H1 (cell line): ENCODE measurements at regions not wholly inside any gene's neighbourhood (a gene's known extent, or its start where the extent isn't known, plus 50 kb on each side); places are given as distances from the start of the nearest gene placed in this dataset.

Source experiments
- CTCF ChIA-PET: fragments of 300-600 bp; sonication (Branson Sonifier 250); formaldehyde crosslinking; loops from one replicate; lab custom pipeline; 2021; ENCODE audit not compliant: partially characterized antibody; lab: Charles Lee
- POLR2A ChIA-PET: fragments of 300-600 bp; sonication (Branson Sonifier 250); formaldehyde crosslinking; loops from one replicate; lab custom pipeline; 2021; ENCODE audit warnings: inconsistent platforms; ENCODE audit not compliant: partially characterized antibody; lab: Charles Lee
- DNase-seq, 2 experiments: peaks; one replicate each; pipeline versions ENCODE4 v3.0.0 to v3.0.0-alpha.2; 2010 to 2022; ENCODE audit warnings: low spot score in 2 of 2, low read depth in 1 of 2, mixed read lengths in 1 of 2
- FAIRE-seq: peaks from 2 replicates; lab custom pipeline; 2011; peaks lifted over from hg19 to GRCh38; lab: Jason Lieb, UNC
- H2AFZ ChIP-seq: 2 replicates; pipeline ENCODE4 v1.8.1; 2012; ENCODE audit warnings: low read length, inconsistent platforms
- H2AK5ac ChIP-seq: 2 replicates; pipeline ENCODE4 v1.6.1; 2013; ENCODE audit warnings: low read depth, low read length
- H2BK120ac ChIP-seq: replicated peaks from 2 replicates; pipeline ENCODE3; 2013; ENCODE audit warnings: low read depth, low read length, inconsistent platforms
- H2BK12ac ChIP-seq: 2 replicates; pipeline ENCODE4 v1.6.1; 2013; ENCODE audit warnings: low read depth, low read length
- H2BK15ac ChIP-seq: 2 replicates; pipeline ENCODE4 v1.6.1; 2013; ENCODE audit warnings: low read length
- H2BK20ac ChIP-seq: 2 replicates; pipeline ENCODE4 v1.6.1; 2013; ENCODE audit warnings: low read length
- H2BK5ac ChIP-seq: 2 replicates; pipeline ENCODE4 v1.6.1; 2013; ENCODE audit warnings: low read depth, low read length
- H3K14ac ChIP-seq: 2 replicates; pipeline ENCODE4 v1.6.1; 2013; ENCODE audit warnings: inconsistent platforms; ENCODE audit not compliant: insufficient read length
- H3K18ac ChIP-seq: 2 replicates; pipeline ENCODE4 v1.6.1; 2013; ENCODE audit warnings: low read length; ENCODE audit errors: extremely low read depth
- H3K23ac ChIP-seq: 2 replicates; pipeline ENCODE4 v1.6.1; 2013; ENCODE audit warnings: inconsistent platforms; ENCODE audit not compliant: insufficient read length
- H3K23me2 ChIP-seq: 2 replicates; pipeline ENCODE4 v1.6.1; 2013; ENCODE audit warnings: low read depth, low read length
- H3K27ac ChIP-seq: 2 replicates; pipeline ENCODE4 v1.6.1; 2011; ENCODE audit warnings: low read depth, low read length, inconsistent platforms
- H3K27me3 ChIP-seq, 4 experiments: replicated peaks in 1 of 4; 1 replicate in 1 of 4; 2 replicates in 3 of 4; pipeline versions ENCODE4 v1.6.1 to v1.8.1; 2011 to 2013; ENCODE audit warnings: low read length in 3 of 4, mild to moderate bottlenecking in 3 of 4, inconsistent platforms in 2 of 4, mixed read lengths in 2 of 4, moderate library complexity in 1 of 4; ENCODE audit not compliant: control insufficient read depth in 3 of 4, insufficient read depth in 3 of 4; ENCODE audit errors: extremely low read depth in 1 of 4
- H3K36me3 ChIP-seq, 4 experiments: 2 replicates each; pipeline versions ENCODE4 v1.6.1 to v1.8.1; 2011 to 2013; ENCODE audit warnings: mild to moderate bottlenecking in 4 of 4, low read length in 3 of 4, moderate library complexity in 2 of 4, control low read depth in 1 of 4, inconsistent platforms in 1 of 4; ENCODE audit not compliant: insufficient read depth in 4 of 4, control insufficient read depth in 2 of 4
- H3K4ac ChIP-seq: replicated peaks from 2 replicates; pipeline ENCODE3; 2013; ENCODE audit warnings: low read length, low read depth, mixed read lengths, inconsistent platforms; ENCODE audit not compliant: insufficient read length
- H3K4me1 ChIP-seq, 4 experiments: replicated peaks in 1 of 4; 1 replicate in 1 of 4; 2 replicates in 3 of 4; pipeline versions ENCODE4 v1.6.1 to v1.8.1; 2011 to 2013; ENCODE audit warnings: low read length in 3 of 4, inconsistent platforms in 2 of 4, mixed read lengths in 1 of 4; ENCODE audit not compliant: insufficient read depth in 4 of 4, control insufficient read depth in 3 of 4
- H3K4me2 ChIP-seq, 2 experiments: 2 replicates each; pipeline versions ENCODE4 v1.6.1 to v1.8.1; 2011 to 2013; ENCODE audit warnings: low read depth in 2 of 2, low read length in 2 of 2, control low read depth in 1 of 2, inconsistent platforms in 1 of 2, mild to moderate bottlenecking in 1 of 2; ENCODE audit not compliant: insufficient read depth in 1 of 2
- H3K4me3 ChIP-seq, 4 experiments: fragments of 200-600, 300-600 bp in 1 of 4; sonication (generic), shearing (Covaris generic), sonication (Bioruptor Twin) in 1 of 4; 2 replicates each; pipeline versions ENCODE4 v1.5.1 to v1.8.1; 2011 to 2016; ENCODE audit warnings: low read length in 4 of 4, low read depth in 3 of 4, control low read depth in 2 of 4, inconsistent platforms in 2 of 4, mild to moderate bottlenecking in 2 of 4, mixed read lengths in 1 of 4, moderate library complexity in 1 of 4; ENCODE audit not compliant: insufficient read depth in 2 of 4; ENCODE audit errors: extremely low read depth in 1 of 4
- H3K56ac ChIP-seq: replicated peaks from 2 replicates; pipeline ENCODE3; 2013; ENCODE audit warnings: low read depth, mild to moderate bottlenecking, mixed read lengths, low read length, inconsistent platforms; ENCODE audit not compliant: insufficient read length
- H3K79me1 ChIP-seq: 2 replicates; pipeline ENCODE4 v1.6.1; 2013; ENCODE audit warnings: low read depth, low read length, control low read depth
- H3K79me2 ChIP-seq, 2 experiments: 2 replicates each; pipeline versions ENCODE4 v1.6.1 to v1.8.1; 2012 to 2013; ENCODE audit warnings: low read length in 2 of 2, mild to moderate bottlenecking in 2 of 2, inconsistent platforms in 1 of 2; ENCODE audit not compliant: insufficient read depth in 2 of 2, control insufficient read depth in 1 of 2
- H3K9ac ChIP-seq, 4 experiments: replicated peaks in 1 of 4; 1 replicate in 1 of 4; 2 replicates in 3 of 4; pipeline versions ENCODE4 v1.6.1 to v1.8.1; 2011 to 2013; ENCODE audit warnings: low read depth in 3 of 4, low read length in 3 of 4, control low read depth in 2 of 4, mild to moderate bottlenecking in 2 of 4, moderate library complexity in 2 of 4, inconsistent platforms in 1 of 4; ENCODE audit errors: extremely low read depth in 1 of 4
- H3K9me3 ChIP-seq, 2 experiments: 2 replicates each; pipeline versions ENCODE4 v1.6.1 to v1.8.1; 2012 to 2013; ENCODE audit warnings: mild to moderate bottlenecking in 2 of 2, moderate library complexity in 2 of 2, control low read depth in 1 of 2, inconsistent platforms in 1 of 2, low read depth in 1 of 2, low read length in 1 of 2, mixed read lengths in 1 of 2; ENCODE audit not compliant: insufficient read depth in 2 of 2
- H4K20me1 ChIP-seq, 2 experiments: replicated peaks in 1 of 2; 2 replicates each; pipeline versions ENCODE3 to v1.8.1; 2011 to 2013; ENCODE audit warnings: inconsistent platforms in 2 of 2, low read length in 2 of 2, mild to moderate bottlenecking in 1 of 2; ENCODE audit not compliant: insufficient read depth in 2 of 2, control insufficient read depth in 1 of 2
- H4K5ac ChIP-seq: 2 replicates; pipeline ENCODE4 v1.6.1; 2013; ENCODE audit warnings: low read length, low read depth, mixed read lengths, inconsistent platforms; ENCODE audit not compliant: insufficient read length
- H4K8ac ChIP-seq: 2 replicates; pipeline ENCODE4 v1.8.0; 2013; ENCODE audit warnings: mild to moderate bottlenecking, moderate library complexity, low read length, inconsistent platforms; ENCODE audit not compliant: insufficient read depth; ENCODE audit errors: extremely low read depth
- H4K91ac ChIP-seq: replicated peaks from 2 replicates; pipeline ENCODE3; 2013; ENCODE audit warnings: low read length, mixed read lengths, inconsistent platforms; ENCODE audit not compliant: insufficient read length
- ATF3 ChIP-seq: IDR thresholded peaks from 2 replicates; pipeline ENCODE4 v1.6.1; 2011; ENCODE audit warnings: low read depth, mild to moderate bottlenecking, low read length; ENCODE audit not compliant: insufficient read depth
- BACH1 ChIP-seq: IDR thresholded peaks from 2 replicates; pipeline ENCODE4 v1.6.1; 2012; ENCODE audit warnings: low read length, improper control_type of control experiment
- CBX5 ChIP-seq: fragments of 300-800, 300-1000 bp; sonication (generic); IDR thresholded peaks from 2 replicates; pipeline ENCODE4 v1.7.1; 2016; ENCODE audit warnings: antibody characterized with exemption, low read length, low read depth
- CTBP2 ChIP-seq: IDR thresholded peaks from 2 replicates; pipeline ENCODE4 v1.7.0; 2011; ENCODE audit warnings: borderline replicate concordance, mild to moderate bottlenecking, moderate library complexity, mixed read lengths, low read length; ENCODE audit not compliant: insufficient read depth, insufficient read length
- EP300 ChIP-seq, 2 experiments: IDR thresholded peaks; 1 replicate in 1 of 2; 2 replicates in 1 of 2; pipeline ENCODE4 v1.6.1; 2011 to 2012; ENCODE audit warnings: low read depth in 2 of 2, low read length in 2 of 2, mild to moderate bottlenecking in 2 of 2, borderline replicate concordance in 1 of 2, inconsistent platforms in 1 of 2, moderate library complexity in 1 of 2
- FOSL1 ChIP-seq: IDR thresholded peaks from 2 replicates; pipeline ENCODE4 v1.6.1; 2011; ENCODE audit warnings: mild to moderate bottlenecking, low read depth, low read length, moderate library complexity; ENCODE audit not compliant: insufficient read depth
- GABPA ChIP-seq: IDR thresholded peaks from 2 replicates; pipeline ENCODE4 v1.6.1; 2011; ENCODE audit warnings: mild to moderate bottlenecking, low read length, moderate library complexity, borderline replicate concordance; ENCODE audit not compliant: insufficient read depth
- KDM5A ChIP-seq: fragments of 200-600 bp; IDR thresholded peaks from 2 replicates; pipeline ENCODE4 v1.7.1; 2012; ENCODE audit warnings: mild to moderate bottlenecking, low read length, inconsistent platforms, mixed read lengths
- SIN3A ChIP-seq, 2 experiments: IDR thresholded peaks in 1 of 2; conservative IDR thresholded peaks in 1 of 2; 2 replicates each; pipeline ENCODE4 v1.6.1; 2011 to 2012; ENCODE audit warnings: low read length in 2 of 2, improper control_type of control experiment in 1 of 2, low read depth in 1 of 2, mild to moderate bottlenecking in 1 of 2
- SP1 ChIP-seq: IDR thresholded peaks from 2 replicates; pipeline ENCODE4 v1.6.1; 2011; ENCODE audit warnings: low read depth, low read length
- WGBS, 2 experiments: shearing (Covaris generic) in 1 of 2; methylation state at CpG; one replicate each; pipeline versions ENCODE4 v1.1.6 to v1.1.7; 2013 to 2015; ENCODE audit warnings: low lambda C conversion rate in 2 of 2, mixed read lengths in 2 of 2, inconsistent platforms in 1 of 2, low coverage in 1 of 2, missing lambda C conversion rate in 1 of 2; ENCODE audit not compliant: insufficient replicate concordance in 2 of 2, insufficient coverage in 1 of 2, insufficient read length in 1 of 2; ENCODE audit errors: extremely low coverage in 1 of 2, missing lambda C conversion rate in 1 of 2; 5-methylcytosine and 5-hydroxymethylcytosine counted together
- TF ChIP-seq, protein P1 (sequence below): IDR thresholded peaks from 2 replicates; pipeline ENCODE4 v1.6.1; 2012; ENCODE audit warnings: low read length, inconsistent platforms

DNA sequence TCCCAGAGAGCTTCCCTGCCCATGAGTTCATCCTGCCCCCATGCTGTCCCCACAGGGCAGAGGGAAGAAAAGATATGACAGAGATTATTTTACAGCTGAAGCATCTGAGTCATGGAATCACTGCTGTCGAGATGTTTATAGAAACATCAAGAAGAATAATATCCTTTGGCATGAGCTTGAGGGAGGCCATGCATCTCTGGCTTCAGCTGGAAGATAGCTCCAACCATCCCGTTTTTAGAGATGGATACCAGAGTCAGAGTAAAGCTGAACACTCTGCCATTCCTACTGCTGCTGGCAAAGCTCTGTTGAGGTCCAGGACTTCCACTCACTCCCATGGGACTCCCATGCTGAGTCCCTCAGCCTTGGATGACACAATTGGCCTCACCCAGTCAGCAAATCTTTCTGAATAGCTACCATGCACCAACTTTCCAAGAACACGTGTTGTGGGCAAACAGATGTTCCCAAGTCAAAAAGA is 167.8 kb downstream of the TTC32 start:
- 85% methylated on average over 3 of the region's 3 CpGs; no CpG with 5 or more reads in 1 of the 2 experiments for WGBS, 2 experiments
- Histone ChIP-seq H3K4me1 (no peaks in the 10 kb centered on the region), H3K14ac (no peak overlapping the region), H2AK5ac (no peak overlapping the region), H2BK120ac (no peak overlapping the region), H2BK12ac (no peak overlapping the region), H4K20me1 (no peaks in the 10 kb centered on the region), H3K27me3 (no peaks in the 10 kb centered on the region), H3K56ac (no peak overlapping the region), H3K9me3 (no peaks in the 10 kb centered on the region), H3K4me2 (no peak overlapping the region), H3K23me2 (no peaks in the 10 kb centered on the region), H3K23ac (no peak overlapping the region), H2BK5ac (no peak overlapping the region), H3K27ac (no peak overlapping the region), H2BK15ac (no peak overlapping the region), H3K4ac (no peak overlapping the region), H3K9ac (no peak overlapping the region), H3K36me3 (no peaks in the 10 kb centered on the region), H3K18ac (no peak overlapping the region), H2AFZ (no peak overlapping the region), H4K91ac (no peak overlapping the region), H3K4me3 (no peak overlapping the region), H3K79me2 (no peaks in the 10 kb centered on the region), H4K8ac (no peak overlapping the region), H2BK20ac (no peak overlapping the region), H4K5ac (no peak overlapping the region), H3K79me1 (no peaks in the 10 kb centered on the region)
- DNase-seq (no peak), FAIRE-seq (no peak)
- ChIA-PET CTCF (interaction anchor here (0.6 to 2.0 kb wide), 6 partner anchors 13 to 365 kb away, joined by 3 to 10 read pairs (median 4); no protein-coding TSS in a partner anchor), POLR2A (no interaction called here)
- TF ChIP-seq, protein P1, sequence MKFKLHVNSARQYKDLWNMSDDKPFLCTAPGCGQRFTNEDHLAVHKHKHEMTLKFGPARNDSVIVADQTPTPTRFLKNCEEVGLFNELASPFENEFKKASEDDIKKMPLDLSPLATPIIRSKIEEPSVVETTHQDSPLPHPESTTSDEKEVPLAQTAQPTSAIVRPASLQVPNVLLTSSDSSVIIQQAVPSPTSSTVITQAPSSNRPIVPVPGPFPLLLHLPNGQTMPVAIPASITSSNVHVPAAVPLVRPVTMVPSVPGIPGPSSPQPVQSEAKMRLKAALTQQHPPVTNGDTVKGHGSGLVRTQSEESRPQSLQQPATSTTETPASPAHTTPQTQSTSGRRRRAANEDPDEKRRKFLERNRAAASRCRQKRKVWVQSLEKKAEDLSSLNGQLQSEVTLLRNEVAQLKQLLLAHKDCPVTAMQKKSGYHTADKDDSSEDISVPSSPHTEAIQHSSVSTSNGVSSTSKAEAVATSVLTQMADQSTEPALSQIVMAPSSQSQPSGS = no peak
- TF ChIP-seq SIN3A (conservative IDR thresholded peaks at IDR 0.05 in 1 of 2, IDR thresholded peaks at IDR 0.05 in 1 of 2; ENCODE audit: low read depth in 1 of 2, low read length in 2 of 2) = no peak
- no peak for TF ChIP-seq CTBP2
- TF ChIP-seq CBX5 = no peak
- no peak for TF ChIP-seq ATF3
- no peak for TF ChIP-seq KDM5A
- no peak for TF ChIP-seq BACH1
- TF ChIP-seq EP300 (IDR thresholded peaks at IDR 0.05; ENCODE audit: borderline replicate concordance in 1 of 2, low read depth in 2 of 2, low read length in 2 of 2) = no peak
- no peak for TF ChIP-seq GABPA
- no peak for TF ChIP-seq SP1
- TF ChIP-seq FOSL1 = no peak
